ENCODE measurements at regions not wholly inside any gene's neighbourhood (a gene's known extent, or its start where the extent isn't known, plus 50 kb on each side); places are given as distances from the start of the nearest gene placed in this dataset.
A peak's percentile ranks its signal among the peaks of the same experiment; 100 is the strongest.

GRCh38 chr5:6806668-6807067 is 93.4 kb downstream of the TENT4A start:
- no peak for DNase-seq (ENCODE audit: low read depth in 2 of 2)

DNA sequence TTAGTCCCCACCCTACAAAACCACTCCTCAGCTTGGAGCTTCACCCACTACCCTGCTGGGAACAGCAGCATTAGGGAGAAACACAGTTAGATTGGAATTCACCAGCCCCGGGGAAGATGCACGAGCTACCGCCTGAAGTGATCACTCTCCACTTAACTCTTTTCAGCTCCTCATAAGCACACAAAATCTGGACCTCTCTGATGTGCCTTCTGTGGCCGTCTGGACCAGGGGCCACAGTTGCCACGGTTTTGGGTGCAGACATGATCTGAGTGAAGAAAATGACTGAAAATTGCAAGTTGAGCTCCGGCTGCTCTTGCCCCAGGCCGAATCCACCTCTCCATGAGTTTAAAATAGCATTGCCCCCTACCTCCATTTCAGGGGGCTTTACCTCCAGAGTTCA is 95.2 kb downstream of the TENT4A start:
- no peak for DNase-seq (ENCODE audit: low read depth in 2 of 2)

GRCh38 chr5:6810641-6811405 is 97.6 kb downstream of the TENT4A start:
- DNase-seq (ENCODE audit: low read depth in 2 of 2) = no peak

GRCh38 chr5:6812091-6812490 is 98.9 kb downstream of the TENT4A start:
- DNase-seq (ENCODE audit: low read depth in 2 of 2) = no peak

- no peak for DNase-seq (ENCODE audit: low read depth in 2 of 2)
Measured at GRCh38 chr5:6812800-6813731, 99.8 kb downstream of the TENT4A start.

- DNase-seq (ENCODE audit: low read depth in 2 of 2) = no peak
Measured at GRCh38 chr5:6814816-6815215, 101.6 kb downstream of the TENT4A start.

GRCh38 chr5:6818594-6819511 is 105.6 kb downstream of the TENT4A start:
- DNase-seq (ENCODE audit: low read depth in 2 of 2) = no peak

DNA sequence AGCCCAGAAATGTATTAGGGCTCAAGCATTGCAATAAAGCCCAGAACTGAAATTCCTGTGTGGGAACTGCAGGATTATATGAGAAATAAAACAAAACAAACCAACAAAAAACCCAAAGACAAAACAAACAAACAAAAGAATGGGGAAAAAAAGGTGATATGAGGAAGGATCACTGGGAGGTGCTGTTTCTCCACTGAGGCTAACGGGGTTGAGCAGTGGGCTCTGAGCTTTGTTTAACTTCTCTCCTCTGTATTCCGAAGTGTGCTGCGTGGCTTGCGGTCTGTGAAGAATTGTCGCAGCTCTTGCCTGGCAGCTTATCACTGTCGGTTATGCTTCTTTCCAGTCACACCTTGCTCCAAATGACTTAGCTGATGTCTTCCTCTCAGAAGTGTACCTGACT is 106.3 kb downstream of the TENT4A start:
- no peak for DNase-seq (ENCODE audit: low read depth in 2 of 2)

DNA sequence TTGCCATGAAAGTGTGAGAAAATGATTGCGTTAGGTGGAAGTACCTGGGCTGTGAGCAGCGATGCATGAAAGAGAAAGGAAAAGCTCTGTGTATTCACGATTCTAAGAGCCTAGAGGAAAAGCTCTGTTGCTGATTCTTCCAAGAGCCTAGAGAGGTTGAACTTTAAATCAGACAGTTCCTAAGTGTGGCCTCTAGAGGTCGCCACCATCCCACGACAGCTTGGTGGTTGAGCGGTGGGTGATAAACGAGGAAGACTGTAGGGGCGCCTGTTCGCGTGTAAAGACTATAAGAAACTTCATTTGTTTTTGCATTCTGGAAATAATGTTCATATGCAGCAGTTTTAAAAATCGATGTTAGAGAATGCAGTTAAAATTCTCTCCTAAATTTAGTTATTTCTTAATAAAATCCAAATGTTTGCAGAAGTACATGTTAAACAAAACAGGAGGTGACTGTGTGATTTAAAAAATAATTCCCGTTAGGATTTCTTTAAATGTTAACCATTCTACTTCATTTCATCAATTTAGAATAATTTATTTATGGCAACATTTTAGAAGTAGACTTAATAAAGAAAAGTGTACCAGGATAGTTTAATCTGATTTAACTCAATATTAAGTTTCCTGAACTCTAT is 107.7 kb downstream of the TENT4A start:
- peak in 1 of 2 donors; percentile 37 for DNase-seq (ENCODE audit: low read depth in 2 of 2)

DNA sequence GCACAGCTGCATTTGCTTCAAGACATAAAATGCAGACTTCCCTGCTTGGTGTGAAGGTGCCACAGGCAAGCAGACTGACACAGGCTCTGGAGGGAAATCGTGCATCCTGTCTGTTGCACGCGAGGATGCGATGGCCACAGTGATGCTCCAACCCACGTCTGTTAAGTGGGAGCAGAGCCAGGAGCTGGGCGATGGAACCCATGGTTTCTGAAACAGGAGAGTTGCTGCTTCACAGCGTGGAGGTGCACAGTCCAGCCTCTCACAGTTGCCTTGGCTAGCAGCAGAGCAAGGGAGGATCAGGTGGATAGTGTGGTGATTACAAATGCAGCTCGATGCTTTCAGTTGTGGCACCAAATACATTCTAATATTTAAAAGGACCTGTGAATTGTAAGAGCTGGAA is 108.8 kb downstream of the TENT4A start:
- DNase-seq (ENCODE audit: low read depth in 2 of 2) = no peak

DNA sequence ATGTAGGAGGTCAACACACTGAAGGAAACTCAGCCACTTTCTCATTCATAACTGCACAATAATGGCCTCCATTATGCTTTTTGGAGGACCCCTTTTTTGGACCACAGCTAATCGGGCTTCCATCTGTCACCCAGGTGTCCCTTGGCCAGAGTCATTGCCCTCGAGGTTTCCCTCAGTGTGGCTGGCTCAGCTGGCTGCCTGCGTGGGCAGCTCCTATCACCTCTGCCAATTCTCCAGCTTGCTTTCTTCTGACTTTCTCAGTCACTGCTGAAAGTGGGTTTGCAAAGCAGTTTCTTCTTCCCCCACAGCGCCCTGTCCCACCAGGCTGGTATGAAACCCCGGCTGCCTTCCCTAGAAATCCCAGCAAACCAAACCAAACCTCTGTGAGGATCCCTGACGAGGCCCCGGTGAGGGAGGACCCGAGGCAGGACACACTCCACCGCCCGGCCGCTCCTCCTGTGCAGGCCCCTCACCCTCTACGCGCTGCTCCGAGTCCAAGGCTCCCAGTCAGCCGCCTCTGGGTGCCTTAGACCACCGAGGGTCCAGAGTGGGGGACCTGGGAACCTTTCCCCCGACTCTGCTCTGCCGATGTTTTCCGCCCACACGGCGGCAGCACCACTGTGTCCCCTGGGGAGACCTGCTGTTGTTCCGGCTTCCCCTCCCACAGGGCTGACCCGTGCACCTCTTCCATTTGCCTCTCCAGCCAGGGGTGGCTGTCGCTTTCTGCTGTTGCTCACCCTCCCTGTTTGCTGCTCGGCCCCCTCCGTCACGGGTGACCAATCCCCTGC is 109.5 kb downstream of the TENT4A start:
- no peak for DNase-seq (ENCODE audit: low read depth in 2 of 2)

DNA sequence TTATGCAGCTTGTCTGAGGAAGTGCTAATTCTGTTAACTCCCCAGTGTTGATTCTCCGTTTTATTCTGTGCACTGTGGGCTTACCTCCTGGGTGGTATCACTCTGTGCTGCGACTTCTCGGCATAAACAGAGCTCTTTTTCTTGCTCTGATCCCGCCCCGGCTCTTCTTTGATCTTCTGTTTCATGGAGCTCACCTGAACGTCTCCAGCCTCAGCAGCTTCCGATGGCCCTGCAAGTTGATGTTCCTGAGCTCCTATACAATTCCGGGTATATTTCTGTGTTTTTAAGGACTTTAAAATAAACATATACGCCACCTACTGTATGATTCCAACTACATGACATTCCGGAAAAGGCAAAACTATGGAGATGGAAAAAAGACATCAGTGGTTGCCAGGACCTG is 110.8 kb downstream of the TENT4A start:
- DNase-seq (ENCODE audit: low read depth in 2 of 2) = no peak

- no peak for DNase-seq (ENCODE audit: low read depth in 2 of 2)
Measured at GRCh38 chr5:6825678-6826244, 112.5 kb downstream of the TENT4A start.

- DNase-seq (ENCODE audit: low read depth in 2 of 2) = no peak
Measured at GRCh38 chr5:6826756-6827155, 113.5 kb downstream of the TENT4A start.

- no peak for DNase-seq (ENCODE audit: low read depth in 2 of 2)
Measured at GRCh38 chr5:6827526-6828219, 114.4 kb downstream of the TENT4A start.

DNA sequence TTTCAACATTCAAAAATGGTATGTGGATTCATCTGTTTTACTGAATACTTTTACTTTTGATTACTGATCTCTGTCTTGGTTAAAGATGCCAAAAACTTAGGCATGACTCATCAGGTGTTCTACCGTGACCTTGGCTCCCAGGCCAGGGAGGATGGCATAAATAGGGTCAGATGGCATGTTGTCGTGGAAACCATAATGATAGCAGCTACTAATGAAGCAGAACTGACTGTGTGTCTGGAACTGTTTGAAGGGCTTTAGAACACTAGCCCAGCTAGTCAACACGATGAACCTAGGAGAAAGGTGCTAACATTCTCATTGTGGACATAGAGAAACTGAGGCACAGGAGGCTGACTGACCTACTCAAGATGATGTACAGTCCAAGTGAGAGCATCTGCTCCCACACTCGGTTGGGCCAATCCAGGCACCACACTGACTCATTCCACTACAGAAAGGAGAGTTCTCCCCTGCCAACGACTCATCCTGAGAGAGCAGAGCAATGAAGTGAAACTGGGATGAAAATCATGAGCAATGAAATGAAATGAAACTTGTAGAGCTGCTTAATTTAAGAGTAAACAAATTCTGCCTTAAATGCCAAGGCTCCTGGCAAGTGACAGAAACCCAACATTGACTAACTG is 116.0 kb downstream of the TENT4A start:
- DNase-seq (ENCODE audit: low read depth in 2 of 2) = no peak

DNA sequence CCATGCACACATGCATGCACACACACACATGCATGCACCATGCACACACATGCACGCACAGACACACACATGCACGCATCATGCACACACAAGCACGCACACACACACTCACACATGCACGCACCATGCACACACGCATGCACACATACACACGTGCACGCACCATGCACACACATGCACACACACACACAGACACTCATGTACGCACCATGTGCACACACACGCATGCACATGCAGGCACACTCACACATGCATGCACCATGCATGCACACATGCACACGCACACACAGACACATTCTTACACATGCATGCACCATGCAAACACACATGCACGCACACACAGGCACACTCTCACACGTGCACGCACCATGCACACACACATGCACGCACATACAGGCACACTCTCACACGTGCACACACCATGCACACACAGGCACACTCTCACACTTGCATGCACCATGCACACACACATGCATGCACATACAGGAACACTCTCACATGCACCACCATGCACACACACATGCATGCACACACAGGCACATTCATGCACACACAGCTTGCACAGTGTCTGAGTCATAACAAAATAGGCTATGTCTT is 117.5 kb downstream of the TENT4A start:
- DNase-seq (ENCODE audit: low read depth in 2 of 2) = no peak

Measured in stimulated activated CD4-positive, alpha-beta T cell treated with anti-CD3 and anti-CD28 coated beads, Interleukin-1b, Interleukin-23, amount 100 ng/mL, for 4 hours (primary cell).